BJ (cell line): ENCODE measurements at regions not wholly inside any gene's neighbourhood (a gene's known extent, or its start where the extent isn't known, plus 50 kb on each side); places are given as distances from the start of the nearest gene placed in this dataset.

Experiments
- CTCF ChIA-PET: fragments of 350-600 bp; formaldehyde crosslinking; extraction: SDS; loops from one replicate; lab custom pipeline; 2021; ENCODE audit warnings: antibody characterized with exemption, inconsistent platforms; lab: Yijun Ruan, JAX
- POLR2A ChIA-PET: fragments of 300-600 bp; sonication (Branson Sonifier 250); formaldehyde crosslinking; extraction: SDS; loops from one replicate; lab custom pipeline; 2021; ENCODE audit warnings: antibody characterized with exemption; lab: Charles Lee
- DNase-seq: peaks from one replicate; pipeline ENCODE4 v3.0.0-alpha.2; 2011; ENCODE audit warnings: low read depth
- H3K27me3 ChIP-seq: 2 replicates; pipeline ENCODE4 v1.6.0; 2011; ENCODE audit warnings: low read length; ENCODE audit not compliant: control insufficient read depth, insufficient read depth
- H3K36me3 ChIP-seq: 2 replicates; pipeline ENCODE4 v1.5.1; 2011; ENCODE audit warnings: low read length; ENCODE audit not compliant: control insufficient read depth, insufficient read depth
- H3K4me3 ChIP-seq: 2 replicates; pipeline ENCODE4 v1.5.1; 2011; ENCODE audit warnings: low read depth, mild to moderate bottlenecking, control low read depth, low read length
- TF ChIP-seq, protein P1 (sequence below): IDR thresholded peaks from 2 replicates; pipeline ENCODE4 v1.5.1; 2011; ENCODE audit warnings: low read depth, mild to moderate bottlenecking, control low read depth, inconsistent platforms, low read length, moderate library complexity; ENCODE audit not compliant: insufficient read depth

- ChIA-PET CTCF (interaction anchor here (0.6 to 5.8 kb wide), 22 partner anchors 10 to 482 kb away, joined by 3 to 71 read pairs (median 4); no protein-coding TSS in a partner anchor), POLR2A (no interaction called here)
- no peak for DNase-seq
- Histone ChIP-seq H3K36me3 (no peaks in the 10 kb centered on the region), H3K4me3 (no peak overlapping the region), H3K27me3 (no peaks in the 10 kb centered on the region)
- TF ChIP-seq, protein P1, sequence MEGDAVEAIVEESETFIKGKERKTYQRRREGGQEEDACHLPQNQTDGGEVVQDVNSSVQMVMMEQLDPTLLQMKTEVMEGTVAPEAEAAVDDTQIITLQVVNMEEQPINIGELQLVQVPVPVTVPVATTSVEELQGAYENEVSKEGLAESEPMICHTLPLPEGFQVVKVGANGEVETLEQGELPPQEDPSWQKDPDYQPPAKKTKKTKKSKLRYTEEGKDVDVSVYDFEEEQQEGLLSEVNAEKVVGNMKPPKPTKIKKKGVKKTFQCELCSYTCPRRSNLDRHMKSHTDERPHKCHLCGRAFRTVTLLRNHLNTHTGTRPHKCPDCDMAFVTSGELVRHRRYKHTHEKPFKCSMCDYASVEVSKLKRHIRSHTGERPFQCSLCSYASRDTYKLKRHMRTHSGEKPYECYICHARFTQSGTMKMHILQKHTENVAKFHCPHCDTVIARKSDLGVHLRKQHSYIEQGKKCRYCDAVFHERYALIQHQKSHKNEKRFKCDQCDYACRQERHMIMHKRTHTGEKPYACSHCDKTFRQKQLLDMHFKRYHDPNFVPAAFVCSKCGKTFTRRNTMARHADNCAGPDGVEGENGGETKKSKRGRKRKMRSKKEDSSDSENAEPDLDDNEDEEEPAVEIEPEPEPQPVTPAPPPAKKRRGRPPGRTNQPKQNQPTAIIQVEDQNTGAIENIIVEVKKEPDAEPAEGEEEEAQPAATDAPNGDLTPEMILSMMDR: peak; percentile 85
Measured at GRCh38 chr21:31580866-31581276, 78.6 kb upstream of the SOD1 start.

DNA sequence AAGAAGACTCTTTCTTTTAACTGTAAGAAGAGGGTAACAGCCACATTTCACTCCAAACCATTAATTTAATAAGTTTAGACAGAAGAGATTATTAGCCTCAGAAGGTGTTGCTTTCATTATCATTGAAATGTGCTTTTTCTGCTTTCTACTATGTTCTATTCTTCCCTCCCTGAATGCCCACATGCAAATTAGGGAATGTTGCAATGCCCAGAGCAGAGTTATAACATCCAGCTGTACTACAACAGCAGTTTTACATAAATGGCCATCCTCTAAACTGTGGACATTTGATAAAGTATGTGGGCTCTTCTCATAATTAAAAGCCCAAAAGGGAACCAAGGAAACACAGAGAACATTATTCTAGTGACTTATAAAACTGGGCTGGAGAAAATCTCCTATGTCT is 82.2 kb upstream of the SOD1 start:
- POLR2A ChIA-PET: no interaction called here
- DNase-seq: no peak
- CTCF ChIA-PET: interaction anchor here (1.1 kb wide), 2 partner anchors 341 to 379 kb away, joined by 3 read pairs; no protein-coding TSS in a partner anchor
- TF ChIP-seq, protein P1: no peak
- H3K4me3 ChIP-seq: no peak overlapping the region
- no peaks in the 10 kb centered on the region for H3K36me3 ChIP-seq
- H3K27me3 ChIP-seq: no peaks in the 10 kb centered on the region

DNA sequence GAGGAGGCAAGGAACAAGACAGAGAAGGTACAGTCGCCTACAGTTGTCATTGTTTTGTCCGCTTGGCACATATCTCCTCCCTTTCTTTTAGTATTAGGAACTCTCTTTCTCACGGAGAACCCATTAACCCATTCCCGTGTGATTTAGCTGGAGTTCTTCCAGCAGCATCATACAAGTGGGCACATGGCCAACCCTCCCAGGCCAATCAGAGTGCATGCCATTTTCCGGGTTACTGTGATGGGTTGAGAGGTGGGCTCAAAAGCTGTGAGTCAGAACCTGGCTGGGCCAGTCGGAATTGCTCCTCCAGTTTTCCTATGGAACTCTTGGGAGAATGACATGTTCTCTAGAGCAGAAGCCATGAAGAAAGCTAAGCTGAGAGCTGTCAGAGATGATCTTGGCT is 83.1 kb upstream of the SOD1 start:
- H3K36me3 ChIP-seq: no peaks in the 10 kb centered on the region
- H3K27me3 ChIP-seq: no peaks in the 10 kb centered on the region
- H3K4me3 ChIP-seq: no peak overlapping the region
- DNase-seq: no peak
- ChIA-PET CTCF (interaction anchor here (1.1 kb wide), 2 partner anchors 340 to 378 kb away, joined by 3 read pairs; no protein-coding TSS in a partner anchor), POLR2A (no interaction called here)
- TF ChIP-seq, protein P1: no peak

DNA sequence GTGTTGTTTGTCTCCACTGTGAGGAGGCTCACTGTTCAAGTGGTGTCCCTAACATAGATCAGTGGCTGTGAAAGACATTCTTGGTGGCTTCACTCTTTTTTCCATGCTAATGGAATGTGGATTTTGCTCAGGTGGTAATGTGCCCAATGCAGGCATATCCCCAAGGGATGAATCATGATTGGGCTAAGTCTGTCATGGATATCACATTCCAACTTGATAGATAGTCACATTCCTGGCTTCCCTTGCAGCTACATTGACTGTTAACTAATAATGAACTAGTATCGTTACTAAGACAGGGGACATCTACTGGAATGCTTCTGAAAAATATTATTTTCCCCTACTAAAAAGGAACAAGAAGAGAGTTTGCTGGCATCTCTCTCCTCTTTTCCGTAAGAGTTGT is 86.3 kb upstream of the SOD1 start:
- ChIA-PET POLR2A (no interaction called here), CTCF (no interaction called here)
- no peak for DNase-seq
- H3K4me3 ChIP-seq: no peak overlapping the region
- H3K36me3 ChIP-seq: no peaks in the 10 kb centered on the region
- H3K27me3 ChIP-seq: no peaks in the 10 kb centered on the region
- TF ChIP-seq, protein P1: no peak

DNA sequence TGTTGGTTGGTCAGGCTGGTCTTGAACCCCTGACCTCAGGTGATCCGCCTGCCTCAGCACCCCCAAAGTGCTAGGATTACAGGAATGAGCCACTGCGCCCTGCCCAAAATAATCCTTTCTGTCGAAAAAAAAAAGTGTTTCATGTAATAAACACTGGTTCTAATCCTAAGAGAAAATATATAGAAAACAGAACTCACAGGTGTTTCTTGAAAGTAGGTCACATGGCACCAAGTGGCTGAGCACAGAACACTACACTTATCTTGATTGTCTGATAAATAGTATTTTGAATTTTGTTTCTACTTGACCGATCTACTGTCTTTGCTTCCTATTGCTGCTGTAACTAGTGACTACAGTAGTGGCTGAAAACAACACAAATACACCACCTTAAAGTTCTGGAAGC is 87.6 kb upstream of the SOD1 start:
- Histone ChIP-seq H3K4me3 (no peak overlapping the region), H3K36me3 (no peaks in the 10 kb centered on the region), H3K27me3 (no peaks in the 10 kb centered on the region)
- TF ChIP-seq, protein P1: no peak
- ChIA-PET POLR2A (no interaction called here), CTCF (interaction anchor here (1.1 kb wide), 1 partner anchor 9 kb away, joined by 7 read pairs; no protein-coding TSS in a partner anchor)
- DNase-seq: no peak
